ENCODE measurements at regions not wholly inside any gene's neighbourhood (a gene's known extent, or its start where the extent isn't known, plus 50 kb on each side); places are given as distances from the start of the nearest gene placed in this dataset.

- ChIA-PET POLR2A (no interaction called here), CTCF (no interaction called here)
- TF ChIP-seq ZNF18 (tag by site-specific recombination; IDR thresholded peaks at IDR 0.05): no peak
- TF ChIP-seq ZBTB21 (tag by site-specific recombination; IDR thresholded peaks at IDR 0.05): no peak
- TF ChIP-seq, protein P1, sequence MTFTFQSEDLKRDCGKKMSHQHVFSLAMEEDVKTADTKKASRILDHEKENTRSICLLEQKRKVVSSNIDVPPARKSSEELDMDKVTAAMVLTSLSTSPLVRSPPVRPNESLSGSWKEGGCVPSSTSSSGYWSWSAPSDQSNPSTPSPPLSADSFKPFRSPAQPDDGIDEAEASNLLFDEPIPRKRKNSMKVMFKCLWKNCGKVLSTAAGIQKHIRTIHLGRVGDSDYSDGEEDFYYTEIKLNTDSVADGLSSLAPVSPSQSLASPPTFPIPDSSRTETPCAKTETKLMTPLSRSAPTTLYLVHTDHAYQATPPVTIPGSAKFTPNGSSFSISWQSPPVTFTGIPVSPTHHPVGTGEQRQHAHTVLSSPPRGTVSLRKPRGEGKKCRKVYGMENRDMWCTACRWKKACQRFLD (tag by site-specific recombination; IDR thresholded peaks at IDR 0.05): no peak
- TF ChIP-seq ZNF404 (tag by site-specific recombination; IDR thresholded peaks at IDR 0.05): no peak
- Histone ChIP-seq H3K36me3 (ENCODE audit: control insufficient read depth in 2 of 2, insufficient read depth in 1 of 2, low read length in 2 of 2) (no peaks in the 10 kb centered on the region), H3K27ac (ENCODE audit: extremely low read depth, low read depth, low read length) (no peak overlapping the region), H3K9me3 (ENCODE audit: control insufficient read depth, insufficient read depth, low read depth, low read length) (no peaks in the 10 kb centered on the region), H3K4me1 (ENCODE audit: control insufficient read depth, insufficient read depth, low read length) (no peaks in the 10 kb centered on the region), H3K4me3 (ENCODE audit: low read depth, low read length) (no peak overlapping the region)
Observed at GRCh38 chr2:105560157-105560556, 161.3 kb upstream of the FHL2 start.

- no peak overlapping the region for H3K4me3 ChIP-seq (ENCODE audit: low read depth, low read length)
- ChIA-PET CTCF (interaction anchor here (0.6 to 1.2 kb wide), 2 partner anchors 12 to 530 kb away, joined by 3 to 6 read pairs; no protein-coding TSS in a partner anchor), POLR2A (no interaction called here)
Observed at GRCh38 chr2:105557021-105557920, 158.4 kb upstream of the FHL2 start.

More at GRCh38 chr2:105557021-105557920, 158.4 kb upstream of the FHL2 start:
- Histone ChIP-seq H3K9me3 (ENCODE audit: control insufficient read depth, insufficient read depth, low read depth, low read length) (no peaks in the 10 kb centered on the region), H3K4me1 (ENCODE audit: control insufficient read depth, insufficient read depth, low read length) (no peaks in the 10 kb centered on the region), H3K27ac (ENCODE audit: extremely low read depth, low read depth, low read length) (no peak overlapping the region), H3K36me3 (ENCODE audit: control insufficient read depth in 2 of 2, insufficient read depth in 1 of 2, low read length in 2 of 2) (no peaks in the 10 kb centered on the region)
- TF ChIP-seq KLF9 (tag by site-specific recombination; IDR thresholded peaks at IDR 0.05; ENCODE audit: low read depth) (no peak), YY2 (tag by site-specific recombination; IDR thresholded peaks at IDR 0.05) (no peak), OVOL3 (tag by site-specific recombination; IDR thresholded peaks at IDR 0.05) (no peak), ZNF121 (tag by site-specific recombination; IDR thresholded peaks at IDR 0.05) (no peak), ZNF404 (tag by site-specific recombination; IDR thresholded peaks at IDR 0.05) (no peak), KLF17 (tag by site-specific recombination; IDR thresholded peaks at IDR 0.05) (no peak), ZNF701 (tag by site-specific recombination; IDR thresholded peaks at IDR 0.05) (no peak), ZNF175 (tag by site-specific recombination; IDR thresholded peaks at IDR 0.05) (no peak), ZSCAN18 (tag by site-specific recombination; IDR thresholded peaks at IDR 0.05) (no peak), ZNF585B (tag by site-specific recombination; IDR thresholded peaks at IDR 0.05) (no peak), ZNF23 (tag by site-specific recombination; IDR thresholded peaks at IDR 0.05; ENCODE audit: borderline replicate concordance) (no peak)
- TF ChIP-seq, protein P2, sequence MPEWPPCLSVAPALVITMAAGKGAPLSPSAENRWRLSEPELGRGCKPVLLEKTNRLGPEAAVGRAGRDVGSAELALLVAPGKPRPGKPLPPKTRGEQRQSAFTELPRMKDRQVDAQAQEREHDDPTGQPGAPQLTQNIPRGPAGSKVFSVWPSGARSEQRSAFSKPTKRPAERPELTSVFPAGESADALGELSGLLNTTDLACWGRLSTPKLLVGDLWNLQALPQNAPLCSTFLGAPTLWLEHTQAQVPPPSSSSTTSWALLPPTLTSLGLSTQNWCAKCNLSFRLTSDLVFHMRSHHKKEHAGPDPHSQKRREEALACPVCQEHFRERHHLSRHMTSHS (tag by site-specific recombination; IDR thresholded peaks at IDR 0.05): no peak
- TF ChIP-seq, protein P3, sequence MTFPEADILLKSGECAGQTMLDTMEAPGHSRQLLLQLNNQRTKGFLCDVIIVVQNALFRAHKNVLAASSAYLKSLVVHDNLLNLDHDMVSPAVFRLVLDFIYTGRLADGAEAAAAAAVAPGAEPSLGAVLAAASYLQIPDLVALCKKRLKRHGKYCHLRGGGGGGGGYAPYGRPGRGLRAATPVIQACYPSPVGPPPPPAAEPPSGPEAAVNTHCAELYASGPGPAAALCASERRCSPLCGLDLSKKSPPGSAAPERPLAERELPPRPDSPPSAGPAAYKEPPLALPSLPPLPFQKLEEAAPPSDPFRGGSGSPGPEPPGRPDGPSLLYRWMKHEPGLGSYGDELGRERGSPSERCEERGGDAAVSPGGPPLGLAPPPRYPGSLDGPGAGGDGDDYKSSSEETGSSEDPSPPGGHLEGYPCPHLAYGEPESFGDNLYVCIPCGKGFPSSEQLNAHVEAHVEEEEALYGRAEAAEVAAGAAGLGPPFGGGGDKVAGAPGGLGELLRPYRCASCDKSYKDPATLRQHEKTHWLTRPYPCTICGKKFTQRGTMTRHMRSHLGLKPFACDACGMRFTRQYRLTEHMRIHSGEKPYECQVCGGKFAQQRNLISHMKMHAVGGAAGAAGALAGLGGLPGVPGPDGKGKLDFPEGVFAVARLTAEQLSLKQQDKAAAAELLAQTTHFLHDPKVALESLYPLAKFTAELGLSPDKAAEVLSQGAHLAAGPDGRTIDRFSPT (tag by site-specific recombination; IDR thresholded peaks at IDR 0.05): no peak
- TF ChIP-seq, protein P4, sequence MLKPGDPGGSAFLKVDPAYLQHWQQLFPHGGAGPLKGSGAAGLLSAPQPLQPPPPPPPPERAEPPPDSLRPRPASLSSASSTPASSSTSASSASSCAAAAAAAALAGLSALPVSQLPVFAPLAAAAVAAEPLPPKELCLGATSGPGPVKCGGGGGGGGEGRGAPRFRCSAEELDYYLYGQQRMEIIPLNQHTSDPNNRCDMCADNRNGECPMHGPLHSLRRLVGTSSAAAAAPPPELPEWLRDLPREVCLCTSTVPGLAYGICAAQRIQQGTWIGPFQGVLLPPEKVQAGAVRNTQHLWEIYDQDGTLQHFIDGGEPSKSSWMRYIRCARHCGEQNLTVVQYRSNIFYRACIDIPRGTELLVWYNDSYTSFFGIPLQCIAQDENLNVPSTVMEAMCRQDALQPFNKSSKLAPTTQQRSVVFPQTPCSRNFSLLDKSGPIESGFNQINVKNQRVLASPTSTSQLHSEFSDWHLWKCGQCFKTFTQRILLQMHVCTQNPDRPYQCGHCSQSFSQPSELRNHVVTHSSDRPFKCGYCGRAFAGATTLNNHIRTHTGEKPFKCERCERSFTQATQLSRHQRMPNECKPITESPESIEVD (tag by site-specific recombination; IDR thresholded peaks at IDR 0.05): no peak
